SK-N-MC (cell line): ENCODE measurements at regions not wholly inside any gene's neighbourhood (a gene's known extent, or its start where the extent isn't known, plus 50 kb on each side); places are given as distances from the start of the nearest gene placed in this dataset.

Experiments
- EZH2 ChIP-seq: fragments of 200-600 bp; sonication (generic); IDR thresholded peaks from one replicate; pipeline ENCODE4 v1.6.1; 2017; ENCODE audit warnings: antibody characterized with exemption
- POLR2AphosphoS5 ChIP-seq: IDR thresholded peaks from 2 replicates; pipeline ENCODE4 v1.6.1; 2012; ENCODE audit warnings: mild to moderate bottlenecking, low read depth, low read length, borderline replicate concordance

DNA sequence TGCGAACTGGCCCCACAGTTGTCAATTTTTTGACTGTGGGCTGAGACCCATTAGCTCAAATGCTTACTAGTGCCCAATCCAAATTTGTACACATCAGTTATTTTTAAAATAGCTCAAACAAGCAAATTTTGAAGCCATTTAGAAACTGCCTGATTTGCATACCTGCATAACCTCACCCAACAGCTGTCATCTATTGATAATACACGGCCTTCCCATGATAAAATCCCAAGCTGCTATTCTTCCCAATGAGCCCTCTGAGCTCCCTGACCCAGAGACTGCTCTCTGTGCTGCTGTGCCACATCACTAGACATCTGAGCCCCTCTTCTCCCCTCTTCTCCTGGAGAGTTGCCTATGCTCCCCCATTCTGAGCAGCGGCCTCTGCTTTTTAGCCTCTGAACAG lies 140.5 kb upstream of the EEF1E1 start:
- no peak for TF ChIP-seq EZH2
- no peak for TF ChIP-seq POLR2AphosphoS5
